Testis (tissue), 2 donors: ENCODE measurements at regions not wholly inside any gene's neighbourhood (a gene's known extent, or its start where the extent isn't known, plus 50 kb on each side); places are given as distances from the start of the nearest gene placed in this dataset.

Experiments
- DNase-seq: peaks from one replicate; pipeline ENCODE4 v3.0.0-alpha.2; 2019
- H3K27ac ChIP-seq, 2 donors: fragments of 200-600 bp; sonication (generic); one replicate each; pipeline ENCODE4 v1.5.1; 2019
- H3K27me3 ChIP-seq: fragments of 200-600 bp; sonication (generic); one replicate; pipeline ENCODE4 v1.5.1; 2019
- H3K36me3 ChIP-seq: fragments of 200-600 bp; sonication (generic); one replicate; pipeline ENCODE4 v1.5.1; 2017; ENCODE audit warnings: low read depth; ENCODE audit errors: missing control alignments
- H3K4me1 ChIP-seq: fragments of 200-600 bp; sonication (generic); one replicate; pipeline ENCODE4 v1.5.1; 2019
- H3K4me3 ChIP-seq, 2 donors: fragments of 200-600 bp; sonication (generic); one replicate each; pipeline ENCODE4 v1.5.1; 2017 to 2019
- H3K9me3 ChIP-seq: fragments of 200-600 bp; sonication (generic); one replicate; pipeline ENCODE4 v1.5.1; 2017
- POLR2A ChIP-seq: fragments of 450-650 bp; IDR thresholded peaks from one replicate; pipeline ENCODE4 v1.6.1; 2017; ENCODE audit warnings: antibody characterized with exemption, mild to moderate bottlenecking, moderate library complexity
- WGBS, 2 donors: methylation state at CpG; one replicate each; pipeline ENCODE4 v1.1.5; 2018; 5-methylcytosine and 5-hydroxymethylcytosine counted together
- intact Hi-C: fragments of 100-400 bp; cut with DNase I; formaldehyde crosslinking; loops from one replicate; pipeline ENCODE4 v1.15.1; 2023; ENCODE audit warnings: low total_unique reads
- TF ChIP-seq, protein P1 (sequence below), 3 experiments: fragments of 450-650 bp in 2 of 3; fragments of 200-600 bp in 1 of 3; sonication (generic) in 1 of 3; IDR thresholded peaks; one replicate each; pipeline ENCODE4 v1.5.1; 2016 to 2019; ENCODE audit warnings: antibody characterized with exemption in 3 of 3, mild to moderate bottlenecking in 2 of 3, moderate library complexity in 1 of 3

DNA sequence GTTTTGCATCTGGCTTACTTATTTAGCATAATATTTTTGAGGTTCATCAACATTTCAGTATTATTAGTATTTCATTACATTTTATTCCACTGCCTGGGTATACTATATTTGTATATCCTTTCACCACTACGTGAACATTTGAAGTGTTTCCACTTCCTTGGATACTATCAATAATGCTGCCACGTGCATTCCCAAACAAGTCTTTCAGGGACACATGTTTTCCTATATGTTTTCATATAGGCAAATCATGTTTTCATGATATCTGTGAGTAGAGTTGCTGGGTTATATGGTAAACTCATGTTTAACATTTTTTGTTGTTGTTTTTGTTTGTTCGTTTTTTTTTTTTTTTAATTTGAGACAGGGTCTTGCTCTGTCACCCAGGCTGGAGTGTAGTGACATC lies 380.1 kb downstream of the OMA1 start:
- TF ChIP-seq, protein P1, sequence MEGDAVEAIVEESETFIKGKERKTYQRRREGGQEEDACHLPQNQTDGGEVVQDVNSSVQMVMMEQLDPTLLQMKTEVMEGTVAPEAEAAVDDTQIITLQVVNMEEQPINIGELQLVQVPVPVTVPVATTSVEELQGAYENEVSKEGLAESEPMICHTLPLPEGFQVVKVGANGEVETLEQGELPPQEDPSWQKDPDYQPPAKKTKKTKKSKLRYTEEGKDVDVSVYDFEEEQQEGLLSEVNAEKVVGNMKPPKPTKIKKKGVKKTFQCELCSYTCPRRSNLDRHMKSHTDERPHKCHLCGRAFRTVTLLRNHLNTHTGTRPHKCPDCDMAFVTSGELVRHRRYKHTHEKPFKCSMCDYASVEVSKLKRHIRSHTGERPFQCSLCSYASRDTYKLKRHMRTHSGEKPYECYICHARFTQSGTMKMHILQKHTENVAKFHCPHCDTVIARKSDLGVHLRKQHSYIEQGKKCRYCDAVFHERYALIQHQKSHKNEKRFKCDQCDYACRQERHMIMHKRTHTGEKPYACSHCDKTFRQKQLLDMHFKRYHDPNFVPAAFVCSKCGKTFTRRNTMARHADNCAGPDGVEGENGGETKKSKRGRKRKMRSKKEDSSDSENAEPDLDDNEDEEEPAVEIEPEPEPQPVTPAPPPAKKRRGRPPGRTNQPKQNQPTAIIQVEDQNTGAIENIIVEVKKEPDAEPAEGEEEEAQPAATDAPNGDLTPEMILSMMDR (IDR thresholded peaks at IDR 0.05): no peak
- no peak for TF ChIP-seq POLR2A
- Histone ChIP-seq H3K4me1 (no peaks in the 10 kb centered on the region), H3K4me3 (no peak overlapping the region), H3K36me3 (no peaks in the 10 kb centered on the region), H3K27me3 (no peaks in the 10 kb centered on the region), H3K9me3 (no peaks in the 10 kb centered on the region), H3K27ac (no peak overlapping the region)
- no peak for DNase-seq
- intact Hi-C loops: no loop called here
- 74 to 91% methylated on average over 3 of the region's 3 CpGs for WGBS, 2 donors

DNA sequence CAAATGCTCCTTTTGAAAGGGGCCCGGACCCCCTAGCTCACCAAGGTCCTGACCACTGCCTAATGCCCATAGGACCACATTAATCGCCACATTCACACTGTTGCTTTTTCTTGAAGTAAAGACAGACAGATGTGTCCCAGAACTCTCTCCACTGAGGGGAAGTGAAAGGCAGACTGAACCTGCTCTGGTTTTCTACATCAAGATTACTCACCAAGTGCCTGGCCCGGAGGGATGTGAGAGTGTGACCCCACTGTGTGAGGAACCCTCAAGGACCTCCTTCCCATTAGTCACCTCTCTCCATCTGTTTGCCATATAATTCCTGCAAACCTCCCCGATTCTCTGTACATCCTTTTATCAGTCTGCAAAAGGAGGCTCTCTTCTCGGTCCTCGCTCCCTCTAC lies 381.5 kb downstream of the OMA1 start:
- Histone ChIP-seq H3K27me3 (no peaks in the 10 kb centered on the region), H3K4me1 (no peaks in the 10 kb centered on the region), H3K9me3 (no peaks in the 10 kb centered on the region), H3K27ac (no peak overlapping the region), H3K36me3 (no peaks in the 10 kb centered on the region), H3K4me3 (no peak overlapping the region)
- intact Hi-C loops: no loop called here
- WGBS, 2 donors: 86 to 87% methylated on average over 6 of the region's 6 CpGs
- no peak for TF ChIP-seq POLR2A
- TF ChIP-seq, protein P1 (IDR thresholded peaks at IDR 0.05): no peak
- no peak for DNase-seq

DNA sequence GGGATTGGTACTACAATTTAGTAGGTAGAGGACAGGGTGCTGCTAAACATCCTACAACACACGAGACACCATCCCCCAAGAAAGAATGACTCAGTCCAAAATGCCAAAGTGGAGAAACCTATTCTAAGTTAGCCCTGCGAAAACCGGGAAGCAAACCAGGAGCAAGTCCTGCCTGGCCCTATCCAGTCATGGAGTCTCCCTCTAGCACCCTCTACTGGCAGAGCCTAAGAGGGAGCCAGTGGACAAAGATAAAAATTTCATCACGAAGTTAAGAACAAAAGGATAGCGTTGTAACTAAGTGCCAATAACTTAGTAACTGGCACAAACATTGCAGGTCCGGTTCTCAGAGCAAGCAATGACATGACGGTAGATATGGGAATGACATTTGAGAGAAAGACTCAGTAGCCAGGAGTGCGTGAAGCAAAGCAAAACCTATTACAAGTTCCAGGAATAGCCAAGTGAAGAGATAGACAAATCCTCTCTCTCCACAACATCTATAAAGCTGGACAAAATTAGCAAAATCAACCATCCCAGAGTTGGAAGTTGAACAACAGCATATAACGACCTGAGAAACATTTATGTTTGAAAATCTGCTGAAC lies 383.5 kb downstream of the OMA1 start:
- 28 to 33% methylated on average over 9 of the region's 9 CpGs for WGBS, 2 donors
- Histone ChIP-seq H3K27me3 (no peaks in the 10 kb centered on the region), H3K4me1 (no peaks in the 10 kb centered on the region), H3K4me3 (no peak overlapping the region), H3K9me3 (no peaks in the 10 kb centered on the region), H3K27ac (no peak overlapping the region), H3K36me3 (no peaks in the 10 kb centered on the region)
- TF ChIP-seq POLR2A: no peak
- TF ChIP-seq, protein P1 (IDR thresholded peaks at IDR 0.05): peak; percentile 26 to 83 (median 76)
- DNase-seq: peak; percentile 79
- intact Hi-C loops: no loop called here

DNA sequence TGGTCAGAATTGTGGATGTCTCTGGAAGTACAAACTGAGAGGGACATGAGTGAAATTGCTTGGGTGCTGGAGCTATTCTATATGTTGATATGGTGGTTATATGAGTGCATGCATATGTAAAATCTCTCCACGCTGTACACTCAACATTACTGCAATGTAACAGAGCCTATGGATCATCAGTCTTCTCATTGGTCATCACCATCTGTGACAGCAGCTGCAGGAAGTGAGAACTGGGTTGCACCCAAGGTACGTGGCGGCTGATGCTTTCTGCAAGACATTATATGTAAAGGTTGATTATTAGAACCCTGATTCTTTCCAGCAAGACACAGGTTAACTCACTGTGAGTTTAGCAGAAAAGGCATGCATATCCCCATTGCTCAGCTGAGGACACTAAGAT lies 387.1 kb downstream of the OMA1 start:
- Histone ChIP-seq H3K9me3 (no peaks in the 10 kb centered on the region), H3K4me1 (no peaks in the 10 kb centered on the region), H3K36me3 (no peaks in the 10 kb centered on the region), H3K27ac (no peak overlapping the region), H3K27me3 (no peaks in the 10 kb centered on the region), H3K4me3 (no peak overlapping the region)
- intact Hi-C loops: loop anchor here (10.0 kb wide), 1 partner anchor 1325 kb away; no protein-coding TSS in a partner anchor
- no peak for DNase-seq
- WGBS, 2 donors: 92 to 93% methylated on average over 3 of the region's 3 CpGs
- TF ChIP-seq POLR2A: no peak
- TF ChIP-seq, protein P1 (IDR thresholded peaks at IDR 0.05): no peak
